D721Med (cell line): ENCODE measurements at regions not wholly inside any gene's neighbourhood (a gene's known extent, or its start where the extent isn't known, plus 50 kb on each side); places are given as distances from the start of the nearest gene placed in this dataset.

ENCODE experiments used
- DNase-seq: peaks from one replicate; pipeline ENCODE4 v3.0.0; 2011; ENCODE audit warnings: low spot score; ENCODE audit not compliant: insufficient read length
- FAIRE-seq: peaks from 2 replicates; lab custom pipeline; 2011; peaks lifted over from hg19 to GRCh38; lab: Jason Lieb, UNC
- TF ChIP-seq, protein P1 (sequence below): IDR thresholded peaks from 2 replicates; pipeline ENCODE4 v1.5.1; 2012; ENCODE audit warnings: mild to moderate bottlenecking, control low read depth; ENCODE audit not compliant: insufficient read depth; ENCODE audit errors: missing control alignments

DNA sequence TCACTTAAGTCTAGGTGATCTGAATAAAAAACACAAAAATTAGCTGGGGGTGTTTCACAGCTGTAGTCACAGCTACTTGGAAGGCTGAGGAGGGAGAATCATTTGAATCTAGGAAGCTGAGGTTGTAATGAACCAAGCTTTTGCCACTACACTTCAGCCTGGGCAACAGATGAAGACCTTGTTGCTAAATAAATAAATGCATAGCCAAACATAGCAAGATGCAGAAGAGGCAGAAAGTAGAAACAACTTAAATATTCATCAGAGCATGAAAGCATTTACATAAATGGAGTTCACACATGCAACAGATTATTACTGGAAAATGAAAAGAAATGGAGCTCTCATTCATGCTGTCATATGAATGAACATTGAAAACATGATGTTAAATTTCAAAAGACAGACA is 348.9 kb upstream of the HSFY2 start:
- FAIRE-seq (no peak), DNase-seq (no peak)
- TF ChIP-seq, protein P1, sequence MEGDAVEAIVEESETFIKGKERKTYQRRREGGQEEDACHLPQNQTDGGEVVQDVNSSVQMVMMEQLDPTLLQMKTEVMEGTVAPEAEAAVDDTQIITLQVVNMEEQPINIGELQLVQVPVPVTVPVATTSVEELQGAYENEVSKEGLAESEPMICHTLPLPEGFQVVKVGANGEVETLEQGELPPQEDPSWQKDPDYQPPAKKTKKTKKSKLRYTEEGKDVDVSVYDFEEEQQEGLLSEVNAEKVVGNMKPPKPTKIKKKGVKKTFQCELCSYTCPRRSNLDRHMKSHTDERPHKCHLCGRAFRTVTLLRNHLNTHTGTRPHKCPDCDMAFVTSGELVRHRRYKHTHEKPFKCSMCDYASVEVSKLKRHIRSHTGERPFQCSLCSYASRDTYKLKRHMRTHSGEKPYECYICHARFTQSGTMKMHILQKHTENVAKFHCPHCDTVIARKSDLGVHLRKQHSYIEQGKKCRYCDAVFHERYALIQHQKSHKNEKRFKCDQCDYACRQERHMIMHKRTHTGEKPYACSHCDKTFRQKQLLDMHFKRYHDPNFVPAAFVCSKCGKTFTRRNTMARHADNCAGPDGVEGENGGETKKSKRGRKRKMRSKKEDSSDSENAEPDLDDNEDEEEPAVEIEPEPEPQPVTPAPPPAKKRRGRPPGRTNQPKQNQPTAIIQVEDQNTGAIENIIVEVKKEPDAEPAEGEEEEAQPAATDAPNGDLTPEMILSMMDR, result no peak

- no peak for FAIRE-seq
- TF ChIP-seq, protein P1, result no peak
- DNase-seq, result no peak
Observed at GRCh38 chrY:19098349-19098748, 324.8 kb upstream of the HSFY2 start.

GRCh38 chrY:19095460-19095859 is 321.9 kb upstream of the HSFY2 start:
- no peak for FAIRE-seq
- TF ChIP-seq, protein P1, result no peak

GRCh38 chrY:19083006-19083405 is 309.5 kb upstream of the HSFY2 start:
- TF ChIP-seq, protein P1, result no peak
- DNase-seq (no peak), FAIRE-seq (no peak)

More at GRCh38 chrY:19095460-19095859, 321.9 kb upstream of the HSFY2 start:
- no peak for DNase-seq

DNA sequence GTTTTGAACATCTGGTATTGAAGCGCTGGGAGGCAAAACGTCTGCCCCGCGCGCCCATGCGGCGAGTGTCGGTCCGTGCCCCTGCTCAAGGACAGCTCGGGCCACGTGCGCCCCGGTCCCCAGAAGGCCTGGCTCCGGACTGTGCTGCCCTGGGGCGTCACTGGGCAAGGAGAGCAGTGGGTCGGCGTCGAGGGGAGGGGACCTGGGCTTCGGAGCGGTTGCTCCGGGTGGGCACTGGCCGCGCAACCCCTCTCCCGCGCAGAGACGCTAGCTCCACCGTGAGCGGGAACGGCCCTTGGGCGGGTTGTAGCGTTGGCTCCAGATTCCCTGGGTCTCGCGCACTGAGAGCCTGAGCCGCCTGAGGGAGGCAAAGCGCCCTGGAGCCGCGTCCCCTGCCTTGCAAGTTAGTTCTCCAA is 304.2 kb upstream of the HSFY2 start:
- TF ChIP-seq, protein P1, result no peak
- no peak for FAIRE-seq
- no peak for DNase-seq

DNA sequence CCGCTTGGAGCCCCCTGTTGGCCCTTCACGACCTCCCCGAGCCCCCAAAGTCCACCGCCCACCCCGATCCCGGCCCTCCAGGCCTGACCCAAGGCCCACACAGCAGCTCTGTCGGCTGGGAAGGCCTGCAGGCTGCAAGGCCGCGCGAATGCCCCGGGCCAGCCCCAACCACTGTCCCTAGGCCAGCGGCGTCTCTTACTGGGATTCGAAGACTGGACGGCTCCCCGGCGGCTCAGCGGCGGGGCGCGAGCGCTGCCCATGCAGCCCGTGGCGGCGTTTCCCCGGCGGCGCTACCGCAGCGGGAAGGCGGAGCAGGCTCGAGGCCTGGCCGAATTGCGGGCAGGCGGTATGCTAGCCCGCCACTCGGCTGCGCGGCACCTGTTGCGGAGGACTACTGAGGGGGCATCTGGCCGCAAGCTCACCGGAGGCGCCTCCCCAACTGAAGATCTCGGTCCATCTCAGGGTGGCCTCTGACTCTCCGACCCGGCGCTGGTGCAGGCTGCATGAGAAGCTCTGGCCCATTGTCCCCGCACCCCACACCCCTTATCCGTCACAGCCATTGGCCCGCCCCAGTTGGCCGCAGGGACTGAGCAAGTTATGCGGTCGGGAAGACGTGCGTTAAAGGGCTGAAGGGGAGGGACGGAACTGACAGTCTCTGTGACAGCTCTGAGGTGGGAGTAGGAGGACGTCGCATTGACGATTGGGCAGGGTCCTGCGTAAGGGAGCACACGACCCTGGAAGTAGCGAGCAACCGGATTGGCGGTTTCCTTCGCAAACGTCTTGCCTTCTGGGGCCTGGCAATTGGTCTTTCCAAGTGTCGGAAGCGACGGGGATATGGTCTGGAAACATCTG is 303.5 kb upstream of the HSFY2 start:
- FAIRE-seq (no peak), DNase-seq (no peak)
- TF ChIP-seq, protein P1, result no peak

GRCh38 chrY:19075471-19076253 is 302.1 kb upstream of the HSFY2 start:
- DNase-seq, result no peak
- TF ChIP-seq, protein P1, result no peak
- FAIRE-seq, result no peak
